ENCODE measurements at regions not wholly inside any gene's neighbourhood (a gene's known extent, or its start where the extent isn't known, plus 50 kb on each side); places are given as distances from the start of the nearest gene placed in this dataset.

DNA sequence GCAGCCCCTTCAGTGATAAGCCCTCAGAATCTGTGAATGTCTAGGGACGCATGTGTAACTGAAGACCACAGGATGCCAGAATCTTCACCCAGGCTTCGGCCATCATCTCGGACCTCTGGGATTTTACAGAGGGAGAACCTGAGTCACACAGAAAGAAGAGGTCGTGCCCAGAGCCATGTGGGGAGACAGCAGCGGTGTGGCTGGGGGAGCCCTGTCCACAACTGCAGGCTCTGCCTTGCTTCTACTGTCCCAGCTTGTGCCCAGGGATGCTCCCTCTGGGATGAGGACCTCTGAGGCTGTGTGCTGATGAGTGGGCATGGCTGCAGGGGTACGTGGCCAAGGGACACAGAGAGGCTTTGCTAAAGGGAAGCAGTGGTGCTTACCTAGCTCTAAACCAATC, 582.0 kb downstream of the TBC1D22A start:
- no peak for DNase-seq (ENCODE audit: low read depth)

DNA sequence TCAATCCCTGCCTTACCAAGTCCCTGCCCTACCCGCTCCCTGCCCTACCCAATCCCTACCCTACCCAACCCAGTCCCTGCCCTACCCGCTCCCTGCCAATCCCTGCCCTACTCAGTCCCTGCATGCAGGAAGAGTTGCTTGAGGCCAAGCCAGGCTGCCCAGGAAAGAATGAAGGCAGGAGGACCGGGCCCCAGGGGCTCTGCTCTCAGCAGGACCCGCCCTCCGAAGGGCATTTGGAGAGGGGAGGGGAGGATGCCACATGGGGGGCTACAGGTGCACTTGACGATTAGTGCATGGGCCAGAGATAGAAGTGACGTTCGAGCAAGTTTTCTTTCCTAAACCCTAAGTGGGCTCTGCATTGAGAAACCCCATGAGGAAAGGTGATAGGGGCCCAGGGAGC, 581.2 kb downstream of the TBC1D22A start:
- DNase-seq (ENCODE audit: low read depth), result no peak

DNA sequence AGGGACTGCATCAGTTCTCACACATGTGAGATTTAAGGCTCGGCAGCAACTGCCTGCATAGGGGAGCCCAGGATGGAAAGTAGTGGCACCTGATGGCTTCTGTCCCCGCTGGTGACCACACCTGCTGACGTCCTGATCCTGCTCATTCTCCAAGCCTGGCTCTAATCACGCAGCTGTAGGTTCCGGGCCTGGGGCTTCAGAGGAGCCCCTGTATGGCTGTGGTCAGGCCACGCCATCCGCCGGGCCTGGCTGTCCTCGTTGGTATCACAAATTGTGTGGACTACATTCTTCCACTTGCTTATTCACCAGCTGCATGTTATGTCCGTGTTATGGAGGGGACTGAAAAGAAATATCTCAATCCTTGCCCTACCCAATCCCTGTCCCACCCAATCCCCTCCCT, 580.0 kb downstream of the TBC1D22A start:
- no peak for DNase-seq (ENCODE audit: low read depth)

DNA sequence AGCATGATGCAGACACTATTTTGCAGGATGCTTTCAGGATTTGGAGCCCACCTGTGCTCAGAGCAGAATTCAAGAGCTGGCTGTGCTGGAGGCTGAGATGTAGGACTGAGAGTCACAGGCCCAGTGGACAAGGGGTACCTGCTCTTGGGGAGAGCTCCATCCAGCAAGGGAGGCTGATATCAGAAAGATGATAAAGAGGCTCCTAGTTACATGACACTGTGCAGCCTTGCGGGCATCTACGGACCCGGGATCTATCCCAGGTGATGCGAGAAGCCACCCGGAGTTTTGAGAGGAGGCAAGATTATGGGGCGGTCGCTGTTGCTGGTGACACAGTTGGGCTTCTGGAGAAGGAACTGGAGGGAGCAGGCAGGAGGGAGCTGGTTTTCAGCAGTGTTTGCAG, 579.0 kb downstream of the TBC1D22A start:
- DNase-seq (ENCODE audit: low read depth), result no peak

DNA sequence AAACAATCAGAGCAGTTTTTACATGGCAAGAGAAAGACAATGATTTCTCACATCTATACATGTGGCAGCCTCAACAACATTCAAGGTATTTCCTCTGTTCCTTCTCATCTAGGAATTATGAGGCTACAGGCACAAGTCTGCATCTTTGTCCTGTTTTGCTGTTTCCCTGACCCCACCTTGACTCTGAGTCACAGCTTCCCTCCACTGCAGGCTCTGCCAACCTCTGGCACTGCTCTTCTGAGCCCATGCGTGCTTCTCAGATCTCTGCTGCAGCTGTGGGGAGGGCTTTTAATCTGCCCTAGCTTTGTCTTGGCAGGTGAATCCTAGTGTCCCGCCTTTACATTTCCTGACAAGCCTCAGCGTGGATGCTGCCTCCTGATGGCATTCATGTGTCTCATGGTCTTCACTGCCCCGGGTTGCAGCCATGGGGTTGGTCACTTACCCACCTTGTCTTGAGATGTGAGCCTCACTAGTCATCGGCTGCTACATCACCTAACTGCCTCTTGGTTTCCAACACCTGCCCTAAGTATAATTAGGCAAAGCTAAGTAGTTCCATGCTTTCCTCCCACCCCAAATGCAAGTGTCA, 578.5 kb downstream of the TBC1D22A start:
- DNase-seq (ENCODE audit: low read depth), result no peak

DNA sequence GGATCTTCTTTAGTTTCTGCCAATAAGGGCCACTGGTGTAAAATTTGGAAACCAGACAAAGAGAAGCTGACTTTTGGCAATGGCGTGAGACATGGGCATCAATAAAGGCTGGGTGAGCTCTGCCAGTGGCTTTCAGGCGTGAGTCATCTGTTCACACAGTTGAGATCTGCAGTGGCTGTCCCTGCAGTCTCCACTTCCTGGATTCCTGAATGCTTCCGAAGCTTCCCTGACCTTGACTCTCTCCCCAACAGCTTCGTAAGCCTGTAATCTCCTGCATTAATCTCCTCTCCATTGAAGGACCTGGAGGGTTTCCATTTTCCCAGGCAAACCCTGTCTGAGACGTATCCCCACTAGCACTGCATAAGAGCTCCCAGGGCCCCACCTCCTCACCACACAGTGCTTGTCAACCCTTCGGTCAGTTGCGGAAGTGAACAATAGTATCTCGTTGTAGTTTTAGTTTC, 574.7 kb downstream of the TBC1D22A start:
- no peak for DNase-seq (ENCODE audit: low read depth)

DNA sequence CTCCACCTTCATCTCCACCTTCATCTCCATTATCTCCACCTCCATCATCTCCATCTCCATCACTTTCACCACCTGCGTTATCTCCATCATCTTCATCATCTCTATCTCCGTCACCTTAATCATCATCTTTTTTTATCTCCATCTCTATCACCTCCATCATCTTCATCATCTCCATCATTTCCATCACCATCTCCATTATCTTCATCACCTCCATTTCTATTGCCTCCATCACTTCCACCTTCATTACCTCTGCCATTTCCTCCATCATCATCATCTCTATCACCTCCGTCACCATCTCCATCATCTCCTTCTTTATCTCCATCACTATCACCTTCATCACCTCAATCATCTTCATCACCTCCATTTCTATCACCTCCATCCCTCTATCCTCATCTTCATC, 573.5 kb downstream of the TBC1D22A start:
- no peak for DNase-seq (ENCODE audit: low read depth)

DNA sequence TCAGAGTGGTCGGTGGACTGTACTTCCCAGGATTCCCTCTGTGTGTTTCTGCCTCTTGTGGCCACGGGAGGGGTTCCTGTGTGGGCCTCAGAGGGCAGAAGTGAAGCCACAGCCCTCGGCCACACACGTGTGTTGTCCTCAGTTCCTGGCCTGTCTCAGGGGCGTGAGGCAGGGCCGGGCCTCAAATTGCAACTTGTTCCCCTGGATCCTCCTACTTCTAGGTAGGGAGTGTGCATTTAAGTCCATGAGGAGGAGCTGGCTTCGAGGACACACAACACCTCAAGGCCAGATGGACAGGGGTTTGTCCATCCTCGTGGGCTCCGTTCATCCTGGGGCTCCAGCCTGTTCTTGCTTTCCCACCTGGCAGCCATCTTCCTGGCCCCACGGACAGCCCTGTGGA, 573.0 kb downstream of the TBC1D22A start:
- no peak for DNase-seq (ENCODE audit: low read depth)

DNA sequence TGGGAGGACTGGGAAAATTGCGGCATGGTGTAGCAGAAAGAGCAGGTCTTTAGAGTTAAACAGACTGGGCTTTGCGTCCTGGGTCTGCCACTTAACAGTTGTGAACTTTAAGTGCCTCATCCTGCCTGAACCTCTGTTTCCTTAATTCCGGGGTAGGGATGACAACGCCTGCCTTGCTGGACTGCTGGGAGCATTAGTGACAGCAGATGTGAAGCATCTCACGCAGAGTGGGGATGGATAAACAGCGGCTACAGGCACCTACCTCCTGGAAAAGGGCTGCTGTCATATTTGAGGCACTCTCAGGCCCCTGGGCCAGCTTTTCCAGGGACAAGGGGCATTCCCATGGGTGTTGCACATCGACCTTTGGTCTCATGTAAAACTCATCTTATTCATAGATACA, 572.2 kb downstream of the TBC1D22A start:
- no peak for DNase-seq (ENCODE audit: low read depth)

DNA sequence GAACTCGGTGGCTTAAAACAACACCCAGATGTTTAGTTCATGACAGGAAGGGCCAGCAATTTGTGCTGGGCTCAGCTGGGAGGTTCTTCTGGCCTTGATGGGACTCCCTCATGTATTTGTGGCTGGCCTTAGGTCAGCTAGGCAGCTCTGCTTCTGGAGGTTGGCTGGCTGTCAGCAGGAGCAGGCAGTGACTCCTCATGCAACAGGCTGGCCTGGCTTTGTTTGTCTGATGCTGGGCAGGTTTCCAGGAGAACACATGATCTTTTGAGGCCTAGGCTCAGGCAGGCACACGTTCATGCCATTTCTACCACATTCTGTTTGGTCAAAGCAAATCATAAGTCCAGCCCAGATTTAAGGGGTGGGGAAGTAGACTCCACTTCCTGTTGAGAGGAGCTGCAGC, 571.2 kb downstream of the TBC1D22A start:
- DNase-seq (ENCODE audit: low read depth), result no peak

DNA sequence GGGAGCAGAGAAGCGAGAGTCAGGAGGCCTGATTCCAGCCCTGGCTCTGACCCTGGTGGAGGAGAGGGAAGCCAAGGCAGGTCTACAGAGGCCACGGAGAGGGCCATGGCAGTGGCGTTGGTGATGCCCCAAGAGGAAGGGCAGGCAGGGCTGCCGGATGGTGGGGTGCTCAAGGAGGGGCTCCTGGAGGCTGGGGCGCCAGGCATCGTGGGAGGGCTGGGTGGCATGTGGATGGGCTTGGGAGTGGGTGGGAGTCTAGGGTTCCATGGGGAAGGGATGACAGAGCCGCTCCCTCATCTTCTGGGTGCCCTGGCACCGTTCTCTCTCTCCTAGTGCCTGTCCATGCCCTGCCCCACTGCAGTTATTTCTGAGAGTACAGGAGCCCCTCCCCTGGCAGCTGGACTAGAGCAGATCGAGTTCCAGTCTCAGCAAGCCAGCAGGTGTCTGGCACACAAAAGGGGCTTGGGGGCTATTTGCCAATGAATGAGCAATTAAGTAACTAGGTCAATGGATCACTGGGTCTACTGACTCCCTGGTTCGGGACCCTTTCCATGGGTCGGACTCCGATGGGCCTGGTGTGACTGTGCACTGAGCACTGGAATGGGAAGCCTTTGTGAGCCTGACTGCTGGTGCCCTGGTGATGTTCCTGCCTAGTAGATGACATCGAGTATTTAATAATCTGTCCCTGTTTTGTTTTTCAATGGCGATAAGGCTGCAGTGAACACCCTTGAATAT, 570.0 kb downstream of the TBC1D22A start:
- no peak for DNase-seq (ENCODE audit: low read depth)

DNA sequence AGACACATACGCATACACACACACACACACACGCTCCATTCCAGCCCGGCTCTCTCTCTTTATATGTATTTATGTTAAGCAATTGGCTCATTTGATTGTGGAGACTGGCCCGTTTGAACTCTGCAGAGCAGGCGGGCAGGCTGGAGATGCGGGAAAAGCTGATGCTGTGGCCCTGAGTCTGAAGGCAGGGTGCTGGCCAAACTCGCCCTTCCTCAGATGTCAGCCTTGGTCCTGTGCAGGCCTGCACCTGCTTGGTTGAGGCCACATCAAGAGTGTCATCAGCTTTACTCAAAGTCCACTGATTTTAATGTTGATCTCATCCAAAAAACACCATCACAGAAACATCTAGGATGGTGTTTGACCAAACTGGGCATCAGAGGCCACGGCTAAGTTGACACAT, 569.3 kb downstream of the TBC1D22A start:
- no peak for DNase-seq (ENCODE audit: low read depth)

DNA sequence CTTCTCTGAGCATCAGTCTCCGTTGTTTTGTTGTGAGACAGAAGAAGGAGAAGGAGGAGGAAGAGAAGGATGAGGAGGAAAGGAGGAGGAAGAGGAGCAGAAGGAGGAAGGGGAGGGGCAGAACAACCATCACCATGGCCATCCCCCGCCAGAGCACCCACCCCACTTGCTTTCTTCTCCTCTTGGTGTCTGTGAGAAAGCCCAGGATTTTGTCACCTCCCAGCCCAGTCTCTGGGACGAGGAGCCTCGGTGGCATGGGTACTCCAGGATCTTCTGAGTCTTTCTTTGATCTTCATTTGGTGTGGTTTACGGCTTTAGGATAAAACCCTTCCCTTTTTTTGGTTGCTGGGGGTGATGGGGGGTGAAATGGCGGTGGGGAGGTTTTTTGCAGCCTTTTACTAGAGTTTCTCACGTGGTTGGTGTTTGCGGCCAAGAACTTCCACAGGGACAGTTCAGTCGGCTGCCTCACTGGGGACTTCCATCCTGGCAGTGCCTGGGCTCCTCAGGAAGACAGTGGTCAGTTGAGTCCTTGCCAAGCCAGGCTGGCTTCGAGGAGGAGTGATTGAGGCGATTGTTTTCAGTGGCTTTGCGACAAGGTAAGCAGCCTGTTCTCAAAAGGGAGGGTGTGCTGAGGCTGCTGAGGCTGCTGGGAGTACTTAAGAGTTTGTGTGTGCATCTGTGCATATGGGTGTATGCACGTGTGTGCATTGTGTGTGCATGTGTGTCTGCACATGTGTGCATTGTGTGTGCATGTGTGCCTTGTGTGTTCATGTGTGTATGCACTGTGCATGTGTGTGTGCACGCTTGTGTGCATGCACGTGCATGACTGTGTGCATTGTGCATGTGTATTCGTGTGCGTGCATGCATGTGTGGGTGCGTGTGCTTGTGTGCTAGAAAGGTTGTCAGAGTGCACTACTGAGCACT, 567.5 kb downstream of the TBC1D22A start:
- no peak for DNase-seq (ENCODE audit: low read depth)

DNA sequence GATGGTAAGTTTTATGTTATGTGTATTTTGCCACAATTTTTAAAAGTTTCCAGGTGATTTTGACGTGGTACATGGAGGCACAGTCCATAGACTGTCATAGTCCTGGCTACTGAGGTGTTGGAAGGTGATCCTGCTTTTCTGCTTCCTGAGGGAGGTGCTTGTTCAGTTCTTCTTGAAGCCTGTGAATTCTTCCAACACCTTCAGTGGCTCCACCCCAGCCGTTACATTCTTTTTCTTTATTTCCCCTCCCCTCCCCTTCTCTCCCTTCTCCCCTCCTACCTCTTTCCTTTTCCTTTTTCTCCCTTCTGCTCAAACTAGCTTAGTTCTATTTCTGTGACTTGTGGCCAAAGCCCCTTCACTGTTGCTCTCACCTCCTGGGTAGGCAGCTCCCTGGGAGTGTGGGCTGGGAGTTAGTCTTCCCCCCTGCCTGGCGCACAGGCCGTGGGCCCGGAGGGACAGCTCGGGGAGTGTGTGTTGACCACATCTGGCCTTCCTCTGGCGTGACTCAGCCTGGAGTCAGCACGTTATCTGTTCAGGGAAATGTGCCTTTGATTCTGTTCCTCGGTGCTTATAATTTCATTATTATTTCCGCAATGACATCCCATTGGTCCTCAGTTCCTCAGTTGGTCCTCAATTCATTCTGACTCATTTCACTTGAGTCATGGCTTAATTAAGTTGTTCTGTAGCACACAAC, 566.2 kb downstream of the TBC1D22A start:
- DNase-seq (ENCODE audit: low read depth), result no peak

DNA sequence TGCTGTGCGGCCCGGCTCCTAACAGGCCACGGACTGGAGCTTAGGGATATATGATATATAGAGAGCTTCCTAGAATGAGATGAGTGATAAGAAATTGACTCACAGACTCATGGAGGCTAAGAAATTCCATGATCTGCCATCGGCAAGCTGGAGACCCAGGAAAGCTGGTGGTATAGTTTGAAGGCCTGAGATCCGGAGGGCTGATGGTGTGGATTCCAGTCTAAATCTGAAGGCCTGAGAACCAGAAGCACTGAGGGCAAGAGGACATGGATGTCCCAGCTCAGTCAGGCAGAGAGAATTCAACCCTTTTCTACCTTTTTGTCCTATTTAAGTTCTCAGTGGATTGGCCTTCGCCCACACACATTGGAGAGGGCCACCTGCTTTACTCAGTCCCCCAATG, 564.8 kb downstream of the TBC1D22A start:
- DNase-seq (ENCODE audit: low read depth), result no peak

DNA sequence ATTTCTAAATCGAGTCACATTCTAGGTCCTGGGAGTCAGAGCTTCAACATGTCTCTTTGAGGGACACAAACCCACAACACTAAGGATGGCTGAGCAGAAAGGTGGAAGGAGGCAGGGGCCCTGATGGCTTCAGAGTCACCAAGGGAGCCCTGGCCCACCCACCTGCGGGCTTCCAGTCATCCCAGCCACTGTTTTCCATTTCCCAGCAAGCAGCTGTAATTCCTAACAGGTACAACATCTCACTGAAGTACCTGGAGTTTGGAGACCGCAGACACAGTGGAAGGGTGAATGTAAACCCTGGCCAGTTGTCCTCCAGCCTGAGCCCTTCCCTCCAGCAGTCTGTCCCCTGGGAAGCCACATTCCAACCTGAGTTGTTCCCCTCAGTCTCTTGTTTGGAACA, 562.8 kb downstream of the TBC1D22A start:
- DNase-seq (ENCODE audit: low read depth), result no peak

DNA sequence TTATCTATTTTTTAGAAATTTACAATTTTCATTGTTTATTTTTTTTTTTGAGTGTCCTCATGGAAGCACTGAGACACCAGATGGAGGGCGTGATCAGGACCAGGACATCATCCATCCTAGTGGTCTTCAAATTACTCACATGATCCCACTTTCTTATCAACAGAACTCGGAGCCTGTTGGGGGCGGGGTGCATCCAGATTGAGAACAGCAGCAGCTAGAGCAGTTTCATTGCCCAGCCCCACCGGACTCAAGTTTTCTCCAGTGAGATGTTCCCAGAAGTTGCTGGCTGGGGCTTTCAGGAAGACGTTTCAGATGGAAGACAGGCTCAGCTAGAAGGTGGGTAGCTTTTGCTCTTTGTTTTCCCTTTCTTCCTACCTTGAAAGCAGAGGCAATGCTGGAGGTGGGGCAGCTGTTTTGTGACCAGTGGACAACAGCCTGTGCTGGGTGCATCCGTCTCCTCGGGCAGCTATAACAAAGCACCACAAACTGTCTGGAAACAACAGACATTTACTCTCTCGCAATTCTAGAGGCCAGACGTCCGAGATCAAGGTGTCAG, 562.1 kb downstream of the TBC1D22A start:
- no peak for DNase-seq (ENCODE audit: low read depth)

DNA sequence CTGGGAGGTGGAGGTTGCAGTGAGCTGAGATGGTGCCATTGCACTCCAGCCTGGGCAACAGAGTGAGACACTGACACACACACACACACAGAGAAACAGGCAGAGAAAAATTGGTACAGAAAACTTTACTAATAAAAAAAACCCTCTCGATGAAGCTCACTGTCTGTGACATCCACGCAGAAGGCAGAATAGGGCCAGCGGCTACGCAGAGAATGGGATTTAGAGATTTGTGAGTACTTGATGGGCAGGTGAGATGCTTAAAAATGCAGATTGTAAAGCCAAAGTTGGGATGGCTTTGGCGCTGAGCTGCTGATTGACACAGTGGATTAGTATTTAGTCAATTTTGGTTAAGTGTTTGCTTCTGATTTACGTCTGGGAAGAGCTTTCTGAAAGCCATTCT, 561.1 kb downstream of the TBC1D22A start:
- no peak for DNase-seq (ENCODE audit: low read depth)

DNA sequence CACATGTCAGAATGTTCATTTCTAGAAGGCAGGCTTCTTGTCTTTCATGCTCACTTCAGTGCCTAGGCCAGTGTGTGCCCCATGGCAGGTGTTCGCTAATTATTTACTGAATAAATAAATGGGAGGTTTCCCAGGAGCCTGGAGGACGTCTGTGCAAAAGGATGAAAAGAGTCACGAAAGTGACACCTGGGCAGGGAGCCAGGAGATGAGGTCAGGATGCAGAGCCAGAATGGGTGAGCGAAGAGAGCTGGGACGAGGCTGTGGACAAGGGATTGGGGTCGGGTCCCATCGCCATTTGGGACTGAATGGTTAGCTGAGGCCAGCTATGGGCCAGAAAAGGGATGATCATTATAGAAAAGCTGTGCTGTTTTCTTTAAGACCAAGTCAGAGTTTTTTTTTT, 560.4 kb downstream of the TBC1D22A start:
- DNase-seq (ENCODE audit: low read depth), result no peak

DNA sequence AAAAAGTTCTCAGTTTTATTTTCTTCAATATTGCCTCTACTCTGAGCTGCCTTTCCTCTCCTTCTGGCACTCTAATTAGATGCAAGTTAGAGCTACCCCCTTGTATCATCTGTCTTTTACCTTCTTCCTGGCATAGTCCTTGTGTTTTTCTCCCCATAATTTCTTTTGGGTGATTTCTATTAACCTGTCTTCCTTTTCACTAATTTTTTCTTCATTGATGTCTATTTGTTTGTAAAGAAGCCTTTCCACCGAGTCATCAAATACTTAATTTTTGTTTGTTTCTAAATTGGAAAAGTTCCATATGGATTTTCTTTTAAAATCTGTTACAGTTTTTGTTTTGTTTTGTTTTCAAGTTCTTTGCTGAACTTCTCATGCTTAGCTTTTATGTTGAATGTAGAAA, 558.1 kb downstream of the TBC1D22A start:
- DNase-seq (ENCODE audit: low read depth), result no peak

DNA sequence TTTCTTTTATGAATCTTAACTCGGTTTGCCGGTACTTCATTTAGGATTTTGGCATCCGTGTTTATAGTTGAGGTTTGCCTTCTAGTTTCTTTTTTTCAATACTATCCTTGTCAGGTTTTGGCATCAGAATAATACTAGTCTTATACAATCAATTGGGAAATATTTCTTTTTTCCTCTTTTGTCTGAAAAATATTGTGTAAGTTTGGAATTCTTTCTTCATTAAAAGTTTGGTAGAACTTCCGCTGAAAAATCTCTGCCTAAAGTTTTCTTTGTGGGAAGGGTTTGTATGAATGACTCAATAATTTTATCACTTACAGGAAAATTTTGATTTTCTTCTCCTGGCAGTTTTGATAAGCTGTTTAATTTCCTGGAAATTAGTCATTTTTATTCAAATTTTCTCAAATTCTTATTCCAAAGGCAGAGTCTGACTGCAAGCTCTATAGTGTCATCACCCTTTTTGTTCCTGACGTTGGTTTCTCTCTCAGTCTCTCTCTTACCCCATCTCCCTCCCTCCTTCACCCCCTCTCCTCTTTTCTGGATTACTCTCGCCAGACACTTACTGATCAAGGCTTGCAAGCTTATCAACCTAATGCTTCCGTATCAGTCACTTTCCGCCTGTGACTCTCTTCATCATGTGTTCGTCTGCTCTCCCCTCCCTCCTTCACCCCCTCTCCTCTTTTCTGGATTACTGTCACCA, 555.7 kb downstream of the TBC1D22A start:
- DNase-seq (ENCODE audit: low read depth), result no peak
